ENCODE measurements at regions not wholly inside any gene's neighbourhood (a gene's known extent, or its start where the extent isn't known, plus 50 kb on each side); places are given as distances from the start of the nearest gene placed in this dataset.

- TF ChIP-seq POLR2A (IDR thresholded peaks at IDR 0.05) (no peak), CTCF (IDR thresholded peaks at IDR 0.05) (no peak)
- intact Hi-C loops (cut with DNase I; ENCODE audit: low total_unique reads): no loop called here
- 74 to 80% methylated on average over 3 of the region's 3 CpGs for WGBS, 2 donors
- no peak for DNase-seq (ENCODE audit: low spot score in 2 of 2)
- no peak overlapping the region for H3K4me3 ChIP-seq (ENCODE audit: low read depth, poor library complexity, severe bottlenecking)
Measured at GRCh38 chr12:23060161-23060560, 435.2 kb downstream of the ETNK1 start.

GRCh38 chr12:23063206-23063605 is 438.2 kb downstream of the ETNK1 start:
- WGBS, 2 donors: 82 to 84% methylated on average over 3 of the region's 3 CpGs
- intact Hi-C loops (cut with DNase I; ENCODE audit: low total_unique reads): no loop called here
- TF ChIP-seq POLR2A (IDR thresholded peaks at IDR 0.05): no peak
- no peak for TF ChIP-seq CTCF (IDR thresholded peaks at IDR 0.05)
- no peak overlapping the region for H3K4me3 ChIP-seq (ENCODE audit: low read depth, poor library complexity, severe bottlenecking)
- no peak for DNase-seq (ENCODE audit: low spot score in 2 of 2)

- no peak overlapping the region for H3K4me3 ChIP-seq (ENCODE audit: low read depth, poor library complexity, severe bottlenecking)
- 38 to 44% methylated on average over 1 of the region's 1 CpG for WGBS, 2 donors
- TF ChIP-seq CTCF (IDR thresholded peaks at IDR 0.05) (no peak), POLR2A (IDR thresholded peaks at IDR 0.05) (no peak)
- intact Hi-C loops (cut with DNase I; ENCODE audit: low total_unique reads): no loop called here
- DNase-seq (ENCODE audit: low spot score in 2 of 2): no peak
Measured at GRCh38 chr12:23066095-23066494, 441.1 kb downstream of the ETNK1 start.

- no peak overlapping the region for H3K4me3 ChIP-seq (ENCODE audit: low read depth, poor library complexity, severe bottlenecking)
- TF ChIP-seq POLR2A (IDR thresholded peaks at IDR 0.05): no peak
- no peak for TF ChIP-seq CTCF (IDR thresholded peaks at IDR 0.05)
- intact Hi-C loops (cut with DNase I; ENCODE audit: low total_unique reads): no loop called here
- no peak for DNase-seq (ENCODE audit: low spot score in 2 of 2)
- 43 to 49% methylated on average over 2 of the region's 2 CpGs for whole genome bisulfite sequencing, 2 donors
Measured at GRCh38 chr12:23083267-23083666, 458.3 kb downstream of the ETNK1 start.

- DNase-seq (ENCODE audit: low spot score in 2 of 2): no peak
- intact Hi-C loops (cut with DNase I; ENCODE audit: low total_unique reads): no loop called here
- no peak for TF ChIP-seq CTCF (IDR thresholded peaks at IDR 0.05)
- TF ChIP-seq POLR2A (IDR thresholded peaks at IDR 0.05): no peak
- H3K4me3 ChIP-seq (ENCODE audit: low read depth, poor library complexity, severe bottlenecking): no peak overlapping the region
- 69 to 75% methylated on average over 5 of the region's 5 CpGs for WGBS, 2 donors
Measured at GRCh38 chr12:23084236-23084995, 459.4 kb downstream of the ETNK1 start.

GRCh38 chr12:23088594-23088993 is 463.6 kb downstream of the ETNK1 start:
- intact Hi-C loops (cut with DNase I; ENCODE audit: low total_unique reads): no loop called here
- no peak overlapping the region for H3K4me3 ChIP-seq (ENCODE audit: low read depth, poor library complexity, severe bottlenecking)
- 94% methylated on average over 1 of the region's 1 CpG for WGBS, 2 donors
- no peak for TF ChIP-seq POLR2A (IDR thresholded peaks at IDR 0.05)
- TF ChIP-seq CTCF (IDR thresholded peaks at IDR 0.05): no peak
- DNase-seq (ENCODE audit: low spot score in 2 of 2): no peak

All from lower leg skin (tissue), 4 donors.